ENCODE measurements at regions not wholly inside any gene's neighbourhood (a gene's known extent, or its start where the extent isn't known, plus 50 kb on each side); places are given as distances from the start of the nearest gene placed in this dataset.

- TF ChIP-seq CTCF (IDR thresholded peaks at IDR 0.05): no peak
- no peak overlapping the region for H3K4me3 ChIP-seq (replicated peaks in 1 of 3)
- intact Hi-C loops (cut with DNase I): no loop called here
- no peaks in the 10 kb centered on the region for H3K36me3 ChIP-seq
- no peak overlapping the region for H3K27ac ChIP-seq
- H3K4me1 ChIP-seq: peaks cover 8% of the 10 kb centered on the region in 2 donors
- WGBS, 2 donors: 91 to 92% methylated on average over 13 of the region's 13 CpGs
- no peak for DNase-seq
- no peaks in the 10 kb centered on the region for H3K9me3 ChIP-seq
- H3K27me3 ChIP-seq: no peaks in the 10 kb centered on the region
Measured at GRCh38 chr1:232383455-232384123, 246.3 kb downstream of the SIPA1L2 start.

- no peak overlapping the region for H3K4me3 ChIP-seq (replicated peaks in 1 of 3)
- H3K4me1 ChIP-seq: peaks cover 17 to 18% of the 10 kb centered on the region in 2 donors
- no peak for TF ChIP-seq POLR2A (IDR thresholded peaks at IDR 0.05)
- TF ChIP-seq CTCF (IDR thresholded peaks at IDR 0.05): no peak
- no peak overlapping the region for H3K27ac ChIP-seq
- H3K36me3 ChIP-seq: no peaks in the 10 kb centered on the region
- H3K9me3 ChIP-seq: no peaks in the 10 kb centered on the region
- DNase-seq: no peak
- H3K27me3 ChIP-seq: no peaks in the 10 kb centered on the region
- 80 to 94% methylated on average over 4 of the region's 4 CpGs for WGBS, 2 donors
- intact Hi-C loops (cut with DNase I): no loop called here
Measured at GRCh38 chr1:232382671-232383070, 247.3 kb downstream of the SIPA1L2 start.

GRCh38 chr1:232381394-232382100 lies 248.4 kb downstream of the SIPA1L2 start:
- Histone ChIP-seq H3K36me3 (no peaks in the 10 kb centered on the region), H3K27me3 (no peaks in the 10 kb centered on the region), H3K27ac (no peak overlapping the region), H3K4me1 (peaks cover 19 to 24% of the 10 kb centered on the region in 2 donors), H3K4me3 (replicated peaks in 1 of 3) (no peak overlapping the region), H3K9me3 (no peaks in the 10 kb centered on the region)
- no peak for TF ChIP-seq CTCF (IDR thresholded peaks at IDR 0.05)
- no peak for TF ChIP-seq POLR2A (IDR thresholded peaks at IDR 0.05)
- DNase-seq: no peak
- intact Hi-C loops (cut with DNase I): no loop called here
- 88% methylated on average over 10 of the region's 10 CpGs for WGBS, 2 donors

GRCh38 chr1:232380596-232380995 lies 249.3 kb downstream of the SIPA1L2 start:
- Histone ChIP-seq H3K27ac (no peak overlapping the region), H3K4me1 (peaks cover 19 to 24% of the 10 kb centered on the region in 2 donors), H3K9me3 (no peaks in the 10 kb centered on the region), H3K27me3 (no peaks in the 10 kb centered on the region), H3K36me3 (no peaks in the 10 kb centered on the region), H3K4me3 (replicated peaks in 1 of 3) (no peak overlapping the region)
- intact Hi-C loops (cut with DNase I): no loop called here
- no peak for DNase-seq
- WGBS, 2 donors: 95 to 97% methylated on average over 3 of the region's 3 CpGs
- no peak for TF ChIP-seq CTCF (IDR thresholded peaks at IDR 0.05)
- no peak for TF ChIP-seq POLR2A (IDR thresholded peaks at IDR 0.05)

GRCh38 chr1:232380131-232380530 lies 249.8 kb downstream of the SIPA1L2 start:
- intact Hi-C loops (cut with DNase I): no loop called here
- H3K36me3 ChIP-seq: no peaks in the 10 kb centered on the region
- WGBS, 2 donors: 86 to 100% methylated on average over 3 of the region's 3 CpGs
- H3K27ac ChIP-seq: no peak overlapping the region
- H3K4me3 ChIP-seq (replicated peaks in 1 of 3): no peak overlapping the region
- H3K27me3 ChIP-seq: no peaks in the 10 kb centered on the region
- TF ChIP-seq POLR2A (IDR thresholded peaks at IDR 0.05) (no peak), CTCF (IDR thresholded peaks at IDR 0.05) (no peak)
- no peaks in the 10 kb centered on the region for H3K9me3 ChIP-seq
- H3K4me1 ChIP-seq: peaks cover 19 to 24% of the 10 kb centered on the region in 2 donors
- no peak for DNase-seq
